ENCODE measurements at regions not wholly inside any gene's neighbourhood (a gene's known extent, or its start where the extent isn't known, plus 50 kb on each side); places are given as distances from the start of the nearest gene placed in this dataset.

DNA sequence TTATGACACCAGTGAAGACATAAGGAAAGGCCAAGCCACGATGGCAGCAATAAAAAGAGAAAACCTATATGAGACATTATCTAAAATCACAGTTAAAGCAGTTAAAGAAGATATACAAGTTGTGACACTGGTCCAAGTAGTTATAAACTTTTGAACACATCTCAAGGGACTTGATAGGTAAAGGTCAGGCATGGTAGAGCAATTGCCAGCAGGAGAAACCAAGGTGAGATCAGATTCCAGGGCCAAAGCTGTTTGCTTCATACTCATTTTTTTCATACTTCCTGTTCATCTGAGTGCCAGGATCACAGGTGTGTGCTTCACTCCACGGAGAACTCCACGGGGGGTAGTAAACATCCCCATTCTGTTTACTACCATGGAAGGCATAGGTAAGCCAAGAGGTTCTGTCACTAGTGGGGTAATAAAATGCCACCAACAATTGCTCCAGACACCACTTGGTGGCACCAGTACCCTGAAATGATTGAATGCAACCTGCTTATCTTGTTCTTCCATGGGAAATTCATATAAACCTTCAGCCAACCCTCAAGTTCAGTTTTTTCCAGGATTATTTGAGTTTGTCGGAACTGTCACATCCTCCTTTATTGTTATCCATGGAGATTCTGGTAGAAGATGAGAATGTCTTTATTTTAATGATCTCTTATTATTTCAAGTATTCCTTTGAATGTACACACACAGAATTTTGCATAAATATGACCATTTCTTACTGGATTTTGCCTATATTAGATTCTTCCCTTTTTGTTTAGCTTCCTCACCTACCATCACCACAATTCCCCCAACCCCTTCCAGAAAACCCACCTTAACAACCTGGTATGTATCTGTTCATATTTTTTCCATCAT, 59.2 kb upstream of the TSPAN8 start:
- DNase-seq (ENCODE audit: low read depth, low spot score), result peak; percentile 34

More for the DNA sequence above, 59.2 kb upstream of the TSPAN8 start:
- no peaks in the 10 kb centered on the region for H3K9me1 ChIP-seq (replicated peaks; ENCODE audit: control insufficient read depth, extremely low read depth, insufficient read depth, low read length)
- peak; percentile 80 for FAIRE-seq
- no peak overlapping the region for H3K4me2 ChIP-seq (ENCODE audit: insufficient read depth, low read length)
- H3K4me3 ChIP-seq (replicated peaks in 1 of 3; ENCODE audit: insufficient read depth in 1 of 3, low read depth in 1 of 3, low read length in 3 of 3), result no peak overlapping the region
- no peaks in the 10 kb centered on the region for H4K20me1 ChIP-seq (replicated peaks; ENCODE audit: control insufficient read depth, extremely low read depth, insufficient read depth, low read length)
- no peak overlapping the region for H3K9ac ChIP-seq (replicated peaks; ENCODE audit: extremely low read depth, insufficient read depth, low read length)
- dilution Hi-C loops (cut with MboI; ENCODE audit: extremely low pct_ligation_motif_present, low sequenced_read_pairs) (no loop called here), intact Hi-C loops (cut with micrococcal nuclease) (loop anchor here (1.0 to 2.0 kb wide), 2 partner anchors 175 to 530 kb away; no protein-coding TSS in a partner anchor)
- ChIA-PET POLR2A (no interaction called here), CTCF (interaction anchor here (0.8 to 1.8 kb wide), 4 partner anchors 8 to 530 kb away, joined by 3 to 6 read pairs (median 3); no protein-coding TSS in a partner anchor)
- H3K27me3 ChIP-seq (ENCODE audit: control insufficient read depth in 2 of 2, insufficient read depth in 2 of 2, low read length in 2 of 2), result peaks cover 0 to 6% of the 10 kb centered on the region in 2 experiments
- no peaks in the 10 kb centered on the region for H3K4me1 ChIP-seq (ENCODE audit: control insufficient read depth, extremely low read depth, insufficient read depth, low read length)
- H3K79me2 ChIP-seq (ENCODE audit: control insufficient read depth, insufficient read depth, low read length), result no peaks in the 10 kb centered on the region
- no TSS peak for BruUV-seq (replicated peaks)
- H3K27ac ChIP-seq (ENCODE audit: insufficient read depth, low read depth, low read length), result no peak overlapping the region
- H2AFZ ChIP-seq (ENCODE audit: low read depth, low read length), result no peak overlapping the region
- no peaks in the 10 kb centered on the region for H3K36me3 ChIP-seq (ENCODE audit: control insufficient read depth in 2 of 2, extremely low read depth in 1 of 2, insufficient read depth in 2 of 2, low read length in 2 of 2)
- TF ChIP-seq GATA2 (IDR thresholded peaks at IDR 0.05; ENCODE audit: insufficient read depth, insufficient read length, low read depth, low read length), result no peak
- TF ChIP-seq, protein P1, sequence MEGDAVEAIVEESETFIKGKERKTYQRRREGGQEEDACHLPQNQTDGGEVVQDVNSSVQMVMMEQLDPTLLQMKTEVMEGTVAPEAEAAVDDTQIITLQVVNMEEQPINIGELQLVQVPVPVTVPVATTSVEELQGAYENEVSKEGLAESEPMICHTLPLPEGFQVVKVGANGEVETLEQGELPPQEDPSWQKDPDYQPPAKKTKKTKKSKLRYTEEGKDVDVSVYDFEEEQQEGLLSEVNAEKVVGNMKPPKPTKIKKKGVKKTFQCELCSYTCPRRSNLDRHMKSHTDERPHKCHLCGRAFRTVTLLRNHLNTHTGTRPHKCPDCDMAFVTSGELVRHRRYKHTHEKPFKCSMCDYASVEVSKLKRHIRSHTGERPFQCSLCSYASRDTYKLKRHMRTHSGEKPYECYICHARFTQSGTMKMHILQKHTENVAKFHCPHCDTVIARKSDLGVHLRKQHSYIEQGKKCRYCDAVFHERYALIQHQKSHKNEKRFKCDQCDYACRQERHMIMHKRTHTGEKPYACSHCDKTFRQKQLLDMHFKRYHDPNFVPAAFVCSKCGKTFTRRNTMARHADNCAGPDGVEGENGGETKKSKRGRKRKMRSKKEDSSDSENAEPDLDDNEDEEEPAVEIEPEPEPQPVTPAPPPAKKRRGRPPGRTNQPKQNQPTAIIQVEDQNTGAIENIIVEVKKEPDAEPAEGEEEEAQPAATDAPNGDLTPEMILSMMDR (IDR thresholded peaks at IDR 0.05; ENCODE audit: extremely low read depth in 1 of 2, insufficient read depth in 1 of 2, low read depth in 1 of 2, low read length in 2 of 2), result peak in 1 of 2 donors; percentile 38
- no peaks in the 10 kb centered on the region for H3K9me3 ChIP-seq (replicated peaks; ENCODE audit: control insufficient read depth, insufficient read depth, low read length)
